Vagina (tissue), 2 donors: ENCODE measurements at regions not wholly inside any gene's neighbourhood (a gene's known extent, or its start where the extent isn't known, plus 50 kb on each side); places are given as distances from the start of the nearest gene placed in this dataset.

Experiments
- DNase-seq, 2 donors: peaks; one replicate each; pipeline ENCODE4 v3.0.0-alpha.2; 2017; ENCODE audit errors: extremely low spot score in 2 of 2
- H3K27ac ChIP-seq: fragments of 200-600 bp; sonication (generic); one replicate; pipeline ENCODE4 v1.5.1; 2019
- H3K27me3 ChIP-seq: fragments of 200-600 bp; sonication (generic); one replicate; pipeline ENCODE4 v1.5.1; 2019
- H3K36me3 ChIP-seq, 2 donors: fragments of 200-600 bp; sonication (generic); one replicate each; pipeline ENCODE4 v1.5.1; 2017 to 2019
- H3K4me1 ChIP-seq: fragments of 200-600 bp; sonication (generic); one replicate; pipeline ENCODE4 v1.5.1; 2019
- H3K4me3 ChIP-seq, 2 donors: fragments of 200-600 bp; sonication (generic); 1 replicate in 1 of 2; 2 replicates in 1 of 2; pipeline ENCODE4 v1.5.1; 2016 to 2019
- H3K9me3 ChIP-seq: fragments of 200-600 bp; sonication (generic); one replicate; pipeline ENCODE4 v1.5.1; 2019
- POLR2A ChIP-seq, 2 donors: fragments of 450-650 bp; IDR thresholded peaks; one replicate each; pipeline ENCODE4 v1.6.1; 2017; ENCODE audit warnings: antibody characterized with exemption in 2 of 2, mild to moderate bottlenecking in 2 of 2, moderate library complexity in 2 of 2
- POLR2AphosphoS5 ChIP-seq, 2 donors: sonication (generic); formaldehyde crosslinking; IDR thresholded peaks; one replicate each; pipeline ENCODE4 v1.9.0; 2017; ENCODE audit warnings: antibody characterized with exemption in 2 of 2, mild to moderate bottlenecking in 2 of 2, low read depth in 1 of 2; ENCODE audit not compliant: insufficient read depth in 1 of 2
- intact Hi-C: fragments of 100-400 bp; cut with DNase I; formaldehyde crosslinking; loops from one replicate; pipeline ENCODE4 v1.15.1; 2023
- TF ChIP-seq, protein P1 (sequence below), 3 experiments: fragments of 450-650 bp in 2 of 3; fragments of 200-600 bp in 1 of 3; sonication (generic) in 1 of 3; IDR thresholded peaks; one replicate each; pipeline ENCODE4 v1.5.1; 2017 to 2019; ENCODE audit warnings: antibody characterized with exemption in 3 of 3, mild to moderate bottlenecking in 2 of 3, moderate library complexity in 2 of 3

DNA sequence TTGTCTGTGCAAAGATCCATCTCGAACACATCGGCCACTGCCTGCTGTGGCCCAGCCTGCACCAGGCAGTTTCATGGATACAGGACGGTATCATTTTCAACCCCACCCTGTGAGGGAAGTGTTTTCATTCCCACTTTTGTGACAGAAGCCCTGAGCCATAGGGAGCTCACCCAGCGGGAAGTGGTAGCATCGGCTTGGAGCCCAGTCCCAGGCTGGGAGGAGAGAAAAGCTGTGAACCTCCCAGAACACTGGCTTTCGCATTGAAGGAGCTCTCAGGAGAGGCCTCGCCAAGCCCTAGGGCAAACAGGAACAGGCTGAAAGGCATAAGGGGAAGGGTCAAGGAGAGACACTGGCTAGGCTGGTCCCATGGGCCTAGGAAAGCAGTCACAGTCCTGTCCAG, 166.1 kb downstream of the TFCP2L1 start:
- no peak overlapping the region for H3K4me3 ChIP-seq
- H3K36me3 ChIP-seq = no peaks in the 10 kb centered on the region
- TF ChIP-seq POLR2A (IDR thresholded peaks at IDR 0.05) = no peak
- TF ChIP-seq, protein P1, sequence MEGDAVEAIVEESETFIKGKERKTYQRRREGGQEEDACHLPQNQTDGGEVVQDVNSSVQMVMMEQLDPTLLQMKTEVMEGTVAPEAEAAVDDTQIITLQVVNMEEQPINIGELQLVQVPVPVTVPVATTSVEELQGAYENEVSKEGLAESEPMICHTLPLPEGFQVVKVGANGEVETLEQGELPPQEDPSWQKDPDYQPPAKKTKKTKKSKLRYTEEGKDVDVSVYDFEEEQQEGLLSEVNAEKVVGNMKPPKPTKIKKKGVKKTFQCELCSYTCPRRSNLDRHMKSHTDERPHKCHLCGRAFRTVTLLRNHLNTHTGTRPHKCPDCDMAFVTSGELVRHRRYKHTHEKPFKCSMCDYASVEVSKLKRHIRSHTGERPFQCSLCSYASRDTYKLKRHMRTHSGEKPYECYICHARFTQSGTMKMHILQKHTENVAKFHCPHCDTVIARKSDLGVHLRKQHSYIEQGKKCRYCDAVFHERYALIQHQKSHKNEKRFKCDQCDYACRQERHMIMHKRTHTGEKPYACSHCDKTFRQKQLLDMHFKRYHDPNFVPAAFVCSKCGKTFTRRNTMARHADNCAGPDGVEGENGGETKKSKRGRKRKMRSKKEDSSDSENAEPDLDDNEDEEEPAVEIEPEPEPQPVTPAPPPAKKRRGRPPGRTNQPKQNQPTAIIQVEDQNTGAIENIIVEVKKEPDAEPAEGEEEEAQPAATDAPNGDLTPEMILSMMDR (IDR thresholded peaks at IDR 0.05) = no peak
- no peak for TF ChIP-seq POLR2AphosphoS5 (IDR thresholded peaks at IDR 0.05; ENCODE audit: insufficient read depth in 1 of 2, low read depth in 1 of 2)
- no peaks in the 10 kb centered on the region for H3K4me1 ChIP-seq
- intact Hi-C loops = no loop called here
- no peak for DNase-seq
- H3K27me3 ChIP-seq = no peaks in the 10 kb centered on the region
- no peak overlapping the region for H3K27ac ChIP-seq
- no peaks in the 10 kb centered on the region for H3K9me3 ChIP-seq

- H3K36me3 ChIP-seq = no peaks in the 10 kb centered on the region
- H3K9me3 ChIP-seq = no peaks in the 10 kb centered on the region
- H3K27me3 ChIP-seq = no peaks in the 10 kb centered on the region
- intact Hi-C loops = no loop called here
- no peak overlapping the region for H3K27ac ChIP-seq
- TF ChIP-seq POLR2A (IDR thresholded peaks at IDR 0.05) (no peak), POLR2AphosphoS5 (IDR thresholded peaks at IDR 0.05; ENCODE audit: insufficient read depth in 1 of 2, low read depth in 1 of 2) (no peak)
- TF ChIP-seq, protein P1 (IDR thresholded peaks at IDR 0.05) = no peak
- DNase-seq = no peak
- H3K4me3 ChIP-seq = no peak overlapping the region
- no peaks in the 10 kb centered on the region for H3K4me1 ChIP-seq
Measured at GRCh38 chr2:121120411-121120810, 164.6 kb downstream of the TFCP2L1 start.

DNA sequence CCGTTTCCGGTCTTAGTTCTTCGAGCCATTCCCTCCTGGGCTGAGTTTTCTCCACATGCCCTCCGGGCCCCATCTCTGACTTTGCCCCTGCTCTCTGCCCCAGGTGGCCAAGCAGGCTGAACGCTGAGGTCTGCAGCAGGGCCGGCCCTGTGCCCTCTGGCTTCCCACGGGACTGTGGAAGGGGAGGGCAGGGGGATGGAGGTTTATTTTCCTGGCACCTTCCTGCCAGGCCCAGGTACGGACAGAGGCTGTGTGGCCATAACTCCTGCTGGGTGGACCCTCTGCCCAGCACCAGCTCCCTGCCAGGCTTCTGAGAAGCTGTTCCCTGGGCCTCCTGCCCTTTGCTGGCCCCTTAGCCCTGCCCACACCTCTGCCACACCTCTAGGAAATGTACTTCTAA, 164.0 kb downstream of the TFCP2L1 start:
- DNase-seq = no peak

DNA sequence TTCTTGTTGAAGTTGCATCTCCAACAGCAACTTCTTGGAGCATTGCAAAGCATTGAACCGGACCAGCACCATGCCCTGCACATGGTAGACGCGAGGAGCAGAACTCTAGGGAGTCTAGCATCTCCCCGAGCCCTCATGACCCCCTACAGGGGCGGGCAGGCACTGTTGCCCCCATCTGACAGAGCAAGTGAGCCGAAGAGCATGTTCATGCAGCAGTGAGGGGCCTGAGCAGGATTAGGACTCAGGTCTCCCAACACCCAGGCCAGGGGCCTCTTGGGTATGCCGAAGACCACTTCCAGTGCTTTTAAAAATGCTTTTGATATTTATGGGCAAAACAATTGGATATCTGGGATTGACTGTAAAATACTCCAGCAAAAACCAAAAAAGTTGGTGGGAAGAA, 163.3 kb downstream of the TFCP2L1 start:
- H3K27ac ChIP-seq = no peak overlapping the region
- H3K36me3 ChIP-seq = no peaks in the 10 kb centered on the region
- H3K4me1 ChIP-seq = no peaks in the 10 kb centered on the region
- no peak overlapping the region for H3K4me3 ChIP-seq
- H3K27me3 ChIP-seq = no peaks in the 10 kb centered on the region
- intact Hi-C loops = no loop called here
- TF ChIP-seq POLR2A (IDR thresholded peaks at IDR 0.05) = no peak
- no peak for TF ChIP-seq POLR2AphosphoS5 (IDR thresholded peaks at IDR 0.05; ENCODE audit: insufficient read depth in 1 of 2, low read depth in 1 of 2)
- TF ChIP-seq, protein P1 (IDR thresholded peaks at IDR 0.05) = no peak
- no peak for DNase-seq
- H3K9me3 ChIP-seq = no peaks in the 10 kb centered on the region

More for the DNA sequence above, 164.0 kb downstream of the TFCP2L1 start:
- Histone ChIP-seq H3K27me3 (no peaks in the 10 kb centered on the region), H3K4me3 (no peak overlapping the region), H3K4me1 (no peaks in the 10 kb centered on the region), H3K9me3 (no peaks in the 10 kb centered on the region), H3K27ac (no peak overlapping the region), H3K36me3 (no peaks in the 10 kb centered on the region)
- TF ChIP-seq POLR2AphosphoS5 (IDR thresholded peaks at IDR 0.05; ENCODE audit: insufficient read depth in 1 of 2, low read depth in 1 of 2) = no peak
- TF ChIP-seq, protein P1 (IDR thresholded peaks at IDR 0.05) = no peak
- TF ChIP-seq POLR2A (IDR thresholded peaks at IDR 0.05) = no peak
- intact Hi-C loops = no loop called here

GRCh38 chr2:121123268-121123667, 161.7 kb downstream of the TFCP2L1 start:
- TF ChIP-seq, protein P1 (IDR thresholded peaks at IDR 0.05) = no peak
- TF ChIP-seq POLR2AphosphoS5 (IDR thresholded peaks at IDR 0.05; ENCODE audit: insufficient read depth in 1 of 2, low read depth in 1 of 2) = no peak
- TF ChIP-seq POLR2A (IDR thresholded peaks at IDR 0.05) = no peak
- intact Hi-C loops = no loop called here
- Histone ChIP-seq H3K4me3 (no peak overlapping the region), H3K27me3 (no peaks in the 10 kb centered on the region), H3K4me1 (no peaks in the 10 kb centered on the region), H3K36me3 (no peaks in the 10 kb centered on the region), H3K9me3 (no peaks in the 10 kb centered on the region), H3K27ac (no peak overlapping the region)
- no peak for DNase-seq
